ENCODE measurements at regions not wholly inside any gene's neighbourhood (a gene's known extent, or its start where the extent isn't known, plus 50 kb on each side); places are given as distances from the start of the nearest gene placed in this dataset.

- TF ChIP-seq IRF4 (IDR thresholded peaks at IDR 0.05; ENCODE audit: low read depth, low read length), result no peak
- TF ChIP-seq SMC3 (IDR thresholded peaks at IDR 0.05; ENCODE audit: borderline replicate concordance, low read length), result no peak
- no peak for TF ChIP-seq CTCF (IDR thresholded peaks at IDR 0.05 in 2 of 3, conservative IDR thresholded peaks at IDR 0.05 in 1 of 3; ENCODE audit: control insufficient read depth in 2 of 3, extremely low read depth in 1 of 3, insufficient read depth in 1 of 3, low read depth in 3 of 3, low read length in 3 of 3)
- TF ChIP-seq MYC (IDR thresholded peaks at IDR 0.05; ENCODE audit: insufficient read depth, insufficient read length, insufficient replicate concordance, low read length, severe bottlenecking), result no peak
- no peak for TF ChIP-seq SIN3A (IDR thresholded peaks at IDR 0.05; ENCODE audit: low read depth, low read length)
- no peak for TF ChIP-seq JUND (IDR thresholded peaks at IDR 0.05; ENCODE audit: low read depth, low read length)
- no peak for TF ChIP-seq TCF3 (IDR thresholded peaks at IDR 0.05; ENCODE audit: borderline replicate concordance, insufficient read depth, low read depth, low read length)
- no peak for TF ChIP-seq EZH2 (IDR thresholded peaks at IDR 0.05; ENCODE audit: borderline replicate concordance, control insufficient read depth, low read depth, low read length)
- TF ChIP-seq POLR2AphosphoS5 (IDR thresholded peaks at IDR 0.05; ENCODE audit: low read length), result no peak
- TF ChIP-seq, protein P1, sequence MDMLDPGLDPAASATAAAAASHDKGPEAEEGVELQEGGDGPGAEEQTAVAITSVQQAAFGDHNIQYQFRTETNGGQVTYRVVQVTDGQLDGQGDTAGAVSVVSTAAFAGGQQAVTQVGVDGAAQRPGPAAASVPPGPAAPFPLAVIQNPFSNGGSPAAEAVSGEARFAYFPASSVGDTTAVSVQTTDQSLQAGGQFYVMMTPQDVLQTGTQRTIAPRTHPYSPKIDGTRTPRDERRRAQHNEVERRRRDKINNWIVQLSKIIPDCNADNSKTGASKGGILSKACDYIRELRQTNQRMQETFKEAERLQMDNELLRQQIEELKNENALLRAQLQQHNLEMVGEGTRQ (IDR thresholded peaks at IDR 0.05; ENCODE audit: borderline replicate concordance, low read depth, low read length), result no peak
Observed at GRCh38 chr1:5507340-5507739, 484.9 kb downstream of the NPHP4 start.
